MM.1S (cell line): ENCODE measurements at regions not wholly inside any gene's neighbourhood (a gene's known extent, or its start where the extent isn't known, plus 50 kb on each side); places are given as distances from the start of the nearest gene placed in this dataset.

Experiments used
- DNase-seq: peaks from one replicate; pipeline ENCODE4 v3.0.0-alpha.2; 2015
- H2AFZ ChIP-seq: fragments of 300-600 bp; sonication (generic); 2 replicates; pipeline ENCODE4 v1.6.0; 2016; ENCODE audit warnings: antibody characterized with exemption, low read length
- H3F3A ChIP-seq: fragments of 300-600 bp; sonication (generic); 2 replicates; pipeline ENCODE4 v1.6.1; 2016; ENCODE audit warnings: mild to moderate bottlenecking, antibody characterized with exemption, low read length, moderate library complexity, mixed read lengths; ENCODE audit not compliant: insufficient read depth
- H3K27ac ChIP-seq: fragments of 300-600 bp; sonication (generic); 2 replicates; pipeline ENCODE4 v1.5.1; 2016; ENCODE audit warnings: mild to moderate bottlenecking, low read length
- H3K27me3 ChIP-seq: fragments of 300-600 bp; sonication (generic); replicated peaks from 2 replicates; pipeline ENCODE4 v1.6.0; 2016; ENCODE audit warnings: low read length; ENCODE audit not compliant: insufficient read depth
- H3K36me3 ChIP-seq: fragments of 300-600 bp; sonication (generic); replicated peaks from 2 replicates; pipeline ENCODE4 v1.6.1; 2016; ENCODE audit warnings: mild to moderate bottlenecking, low read length, mixed read lengths; ENCODE audit not compliant: insufficient read depth
- H3K4me1 ChIP-seq: fragments of 300-600 bp; sonication (generic); 2 replicates; pipeline ENCODE4 v1.6.1; 2016; ENCODE audit warnings: low read length, mixed read lengths
- H3K4me2 ChIP-seq: fragments of 300-600 bp; sonication (generic); 2 replicates; pipeline ENCODE4 v1.6.0; 2016; ENCODE audit warnings: low read depth, low read length
- H3K4me3 ChIP-seq: fragments of 300-600 bp; sonication (generic); 2 replicates; pipeline ENCODE4 v1.5.1; 2016; ENCODE audit warnings: low read length, mixed read lengths
- H3K79me2 ChIP-seq: fragments of 300-600 bp; sonication (generic); 2 replicates; pipeline ENCODE4 v1.6.1; 2016; ENCODE audit warnings: mixed run types, low read length, mixed read lengths
- H3K9ac ChIP-seq: fragments of 300-600 bp; sonication (generic); 2 replicates; pipeline ENCODE4 v1.6.1; 2016; ENCODE audit warnings: low read length, mixed read lengths
- H3K9me2 ChIP-seq: fragments of 300-600 bp; sonication (generic); replicated peaks from 2 replicates; pipeline ENCODE4 v1.6.1; 2016; ENCODE audit warnings: mild to moderate bottlenecking, low read length, mixed read lengths; ENCODE audit not compliant: insufficient read depth
- H3K9me3 ChIP-seq: fragments of 300-600 bp; sonication (generic); replicated peaks from 2 replicates; pipeline ENCODE4 v1.6.1; 2016; ENCODE audit warnings: mild to moderate bottlenecking, low read length, mixed read lengths; ENCODE audit not compliant: insufficient read depth
- H4K20me1 ChIP-seq: fragments of 300-600 bp; sonication (generic); 2 replicates; pipeline ENCODE4 v1.6.1; 2016; ENCODE audit warnings: mild to moderate bottlenecking, low read length, moderate library complexity, mixed read lengths; ENCODE audit not compliant: insufficient read depth
- EZH2 ChIP-seq: fragments of 300-600 bp; sonication (generic); optimal IDR thresholded peaks from 2 replicates; pipeline ENCODE3; 2017; ENCODE audit warnings: low read depth, mild to moderate bottlenecking, antibody characterized with exemption, low read length, mixed read lengths
- EZH2phosphoT487 ChIP-seq: fragments of 300-600 bp; sonication (generic); IDR thresholded peaks from 2 replicates; pipeline ENCODE4 v1.6.1; 2018; ENCODE audit warnings: antibody characterized with exemption, low read length
- TF ChIP-seq, protein P1 (sequence below): fragments of 300-600 bp; sonication (generic); IDR thresholded peaks from 2 replicates; pipeline ENCODE4 v1.5.1; 2016; ENCODE audit warnings: antibody characterized with exemption, low read length, mixed read lengths

DNA sequence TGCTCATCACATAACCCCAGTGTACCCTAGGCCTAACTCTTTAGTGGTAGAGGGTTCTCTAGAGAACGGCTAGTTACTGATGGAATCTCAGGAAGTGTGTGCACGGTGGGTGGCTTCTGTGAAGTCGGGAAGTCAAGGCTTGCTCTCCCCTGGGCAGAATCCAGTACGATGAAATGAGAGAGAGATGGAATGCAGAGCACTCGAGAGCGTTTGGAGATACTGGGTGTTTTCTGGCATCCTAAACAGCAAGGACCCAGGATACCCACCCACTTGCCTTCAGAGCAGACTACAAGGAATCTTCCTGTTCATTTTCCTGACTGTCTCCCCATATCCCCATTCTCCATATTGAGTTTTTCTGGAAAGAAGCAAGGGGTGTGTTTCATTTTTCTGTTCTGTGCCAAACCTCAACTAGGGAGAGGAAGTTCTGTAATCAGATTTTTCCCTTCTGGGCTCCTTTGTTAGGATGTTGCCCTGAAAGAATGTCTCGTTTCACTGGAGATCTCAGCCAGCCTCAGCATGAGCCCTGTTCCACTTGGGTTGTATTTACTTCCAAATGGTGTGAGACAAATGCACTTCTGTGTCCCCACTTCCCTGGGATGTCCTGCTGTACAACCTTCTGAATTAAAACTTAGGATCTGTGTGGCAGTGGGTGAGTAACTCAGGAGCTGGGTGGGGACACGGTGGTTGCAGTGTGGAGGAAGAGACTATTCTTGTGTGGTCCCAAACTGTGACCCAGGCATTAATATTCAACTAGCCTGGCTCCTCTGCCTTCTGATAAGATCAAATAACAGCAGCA, 108.9 kb upstream of the SPRY4 start:
- no peak overlapping the region for H3K4me3 ChIP-seq
- H4K20me1 ChIP-seq, result no peaks in the 10 kb centered on the region
- H3K36me3 ChIP-seq, result no peaks in the 10 kb centered on the region
- H3K4me2 ChIP-seq, result no peak overlapping the region
- no peak for DNase-seq
- H3F3A ChIP-seq, result no peaks in the 10 kb centered on the region
- TF ChIP-seq, protein P1, sequence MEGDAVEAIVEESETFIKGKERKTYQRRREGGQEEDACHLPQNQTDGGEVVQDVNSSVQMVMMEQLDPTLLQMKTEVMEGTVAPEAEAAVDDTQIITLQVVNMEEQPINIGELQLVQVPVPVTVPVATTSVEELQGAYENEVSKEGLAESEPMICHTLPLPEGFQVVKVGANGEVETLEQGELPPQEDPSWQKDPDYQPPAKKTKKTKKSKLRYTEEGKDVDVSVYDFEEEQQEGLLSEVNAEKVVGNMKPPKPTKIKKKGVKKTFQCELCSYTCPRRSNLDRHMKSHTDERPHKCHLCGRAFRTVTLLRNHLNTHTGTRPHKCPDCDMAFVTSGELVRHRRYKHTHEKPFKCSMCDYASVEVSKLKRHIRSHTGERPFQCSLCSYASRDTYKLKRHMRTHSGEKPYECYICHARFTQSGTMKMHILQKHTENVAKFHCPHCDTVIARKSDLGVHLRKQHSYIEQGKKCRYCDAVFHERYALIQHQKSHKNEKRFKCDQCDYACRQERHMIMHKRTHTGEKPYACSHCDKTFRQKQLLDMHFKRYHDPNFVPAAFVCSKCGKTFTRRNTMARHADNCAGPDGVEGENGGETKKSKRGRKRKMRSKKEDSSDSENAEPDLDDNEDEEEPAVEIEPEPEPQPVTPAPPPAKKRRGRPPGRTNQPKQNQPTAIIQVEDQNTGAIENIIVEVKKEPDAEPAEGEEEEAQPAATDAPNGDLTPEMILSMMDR, result no peak
- TF ChIP-seq EZH2phosphoT487 (no peak), EZH2 (no peak)
- no peaks in the 10 kb centered on the region for H3K9me3 ChIP-seq
- H3K4me1 ChIP-seq, result no peaks in the 10 kb centered on the region
- H3K79me2 ChIP-seq, result no peaks in the 10 kb centered on the region
- H2AFZ ChIP-seq, result no peak overlapping the region
- no peaks in the 10 kb centered on the region for H3K27me3 ChIP-seq
- no peaks in the 10 kb centered on the region for H3K9me2 ChIP-seq
- H3K27ac ChIP-seq, result no peak overlapping the region
- no peak overlapping the region for H3K9ac ChIP-seq

DNA sequence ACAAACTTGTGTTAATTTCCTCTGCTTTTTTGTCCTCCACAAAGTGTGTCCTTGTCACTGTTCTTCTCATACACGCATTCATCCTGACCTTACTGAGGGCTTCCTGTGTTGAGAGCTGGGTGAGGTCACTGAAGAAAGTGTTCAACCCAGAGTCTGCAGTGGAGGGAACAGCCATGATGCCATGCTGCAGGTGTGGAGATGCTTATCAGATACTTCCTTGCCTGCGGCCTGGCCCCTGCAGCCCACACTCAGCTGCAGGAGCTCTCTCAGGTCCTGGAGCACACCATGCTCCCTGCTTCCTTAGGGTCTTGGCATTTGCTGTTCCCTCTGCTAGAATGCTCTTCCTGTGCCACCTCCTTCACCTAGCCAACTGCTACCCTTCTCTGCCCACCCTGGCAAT, 108.1 kb upstream of the SPRY4 start:
- Histone ChIP-seq H3K4me1 (no peaks in the 10 kb centered on the region), H3K79me2 (no peaks in the 10 kb centered on the region), H3F3A (no peaks in the 10 kb centered on the region), H3K4me2 (no peak overlapping the region), H3K27ac (no peak overlapping the region), H3K9me2 (no peaks in the 10 kb centered on the region), H3K27me3 (no peaks in the 10 kb centered on the region), H4K20me1 (no peaks in the 10 kb centered on the region), H3K4me3 (no peak overlapping the region), H3K36me3 (no peaks in the 10 kb centered on the region), H3K9me3 (no peaks in the 10 kb centered on the region), H3K9ac (no peak overlapping the region), H2AFZ (no peak overlapping the region)
- no peak for DNase-seq
- TF ChIP-seq EZH2, result no peak
- TF ChIP-seq EZH2phosphoT487, result no peak
- TF ChIP-seq, protein P1, result no peak

DNA sequence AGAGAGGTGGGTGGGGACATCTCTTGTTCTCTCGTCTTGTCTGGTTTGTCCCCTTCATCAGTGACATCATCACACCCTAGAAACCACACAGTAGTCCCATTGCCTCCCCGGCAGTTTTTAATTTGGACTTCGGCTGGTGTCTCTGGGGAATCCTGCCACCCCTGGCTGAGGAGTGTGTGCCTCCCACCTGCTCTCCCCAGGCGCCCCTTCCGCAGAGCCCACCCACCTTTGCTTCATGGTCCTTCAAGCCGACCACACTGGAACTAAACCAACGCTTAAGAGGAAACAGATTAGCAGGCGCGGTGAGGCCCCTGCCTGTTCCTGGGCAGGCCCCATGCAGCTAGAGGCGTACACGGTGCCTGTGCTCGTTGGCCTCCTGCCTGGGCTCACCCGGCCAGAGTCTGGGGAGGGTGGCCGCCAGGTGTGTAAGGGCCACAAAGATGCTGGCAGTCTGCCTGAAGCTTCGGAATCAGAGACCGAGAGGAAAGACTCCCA, 107.6 kb upstream of the SPRY4 start:
- Histone ChIP-seq H3F3A (no peaks in the 10 kb centered on the region), H3K9ac (no peak overlapping the region), H3K79me2 (no peaks in the 10 kb centered on the region), H3K27ac (no peak overlapping the region), H2AFZ (no peak overlapping the region), H3K4me3 (no peak overlapping the region), H3K9me3 (no peaks in the 10 kb centered on the region), H3K9me2 (no peaks in the 10 kb centered on the region), H3K36me3 (no peaks in the 10 kb centered on the region), H3K4me1 (no peaks in the 10 kb centered on the region), H3K27me3 (no peaks in the 10 kb centered on the region), H3K4me2 (no peak overlapping the region), H4K20me1 (no peaks in the 10 kb centered on the region)
- TF ChIP-seq EZH2, result no peak
- no peak for TF ChIP-seq EZH2phosphoT487
- TF ChIP-seq, protein P1, result no peak
- DNase-seq, result no peak
